GM12892 (cell line): ENCODE measurements at regions not wholly inside any gene's neighbourhood (a gene's known extent, or its start where the extent isn't known, plus 50 kb on each side); places are given as distances from the start of the nearest gene placed in this dataset.

Experiments used
- POLR2A ChIP-seq: IDR thresholded peaks from 2 replicates; pipeline ENCODE4 v1.6.1; 2011; ENCODE audit warnings: low read depth, low read length, control low read depth
- POLR2AphosphoS5 ChIP-seq: IDR thresholded peaks from 2 replicates; pipeline ENCODE4 v1.6.1; 2011; ENCODE audit warnings: low read depth, low read length, control low read depth

- no peak for TF ChIP-seq POLR2A
- no peak for TF ChIP-seq POLR2AphosphoS5
Measured at GRCh38 chr6:163667372-163668060, 253.0 kb downstream of the QKI start.
